Lower leg skin (tissue), 4 donors: ENCODE measurements at regions not wholly inside any gene's neighbourhood (a gene's known extent, or its start where the extent isn't known, plus 50 kb on each side); places are given as distances from the start of the nearest gene placed in this dataset.

Experiments used
- DNase-seq, 2 donors: peaks; one replicate each; pipeline ENCODE4 v3.0.0-alpha.2; 2019; ENCODE audit warnings: low spot score in 2 of 2
- H3K4me3 ChIP-seq: fragments of 200-600 bp; sonication (generic); 2 replicates; pipeline ENCODE4 v1.5.1; 2017; ENCODE audit warnings: mild to moderate bottlenecking, low read depth; ENCODE audit not compliant: poor library complexity, severe bottlenecking
- CTCF ChIP-seq, 3 donors: fragments of 450-650 bp; IDR thresholded peaks; one replicate each; pipeline ENCODE4 v1.5.1; 2016; ENCODE audit warnings: antibody characterized with exemption in 3 of 3, mild to moderate bottlenecking in 3 of 3, moderate library complexity in 2 of 3
- POLR2A ChIP-seq, 2 donors: fragments of 450-650 bp; IDR thresholded peaks; one replicate each; pipeline ENCODE4 v1.6.1; 2016 to 2017; ENCODE audit warnings: antibody characterized with exemption in 2 of 2, mild to moderate bottlenecking in 1 of 2, moderate library complexity in 1 of 2
- WGBS, 2 donors: methylation state at CpG; one replicate each; pipeline ENCODE4 v1.1.5; 2018; 5-methylcytosine and 5-hydroxymethylcytosine counted together
- intact Hi-C: fragments of 100-400 bp; cut with DNase I; formaldehyde crosslinking; loops from one replicate; pipeline ENCODE4 v1.15.0; 2023; ENCODE audit warnings: low total_unique reads

- no peak overlapping the region for H3K4me3 ChIP-seq
- WGBS, 2 donors = 72% methylated on average over 2 of the region's 2 CpGs
- DNase-seq = no peak
Measured at GRCh38 chr5:21263361-21263760, 1275.4 kb upstream of the CDH18 start.

GRCh38 chr5:21254161-21254560 lies 1266.2 kb upstream of the CDH18 start:
- 76 to 81% methylated on average over 3 of the region's 3 CpGs for WGBS, 2 donors
- TF ChIP-seq CTCF (IDR thresholded peaks at IDR 0.05) (no peak), POLR2A (IDR thresholded peaks at IDR 0.05) (no peak)
- intact Hi-C loops = no loop called here

More at GRCh38 chr5:21263361-21263760, 1275.4 kb upstream of the CDH18 start:
- TF ChIP-seq CTCF (IDR thresholded peaks at IDR 0.05) (no peak), POLR2A (IDR thresholded peaks at IDR 0.05) (no peak)
- intact Hi-C loops = no loop called here

GRCh38 chr5:21244982-21245381 lies 1257.0 kb upstream of the CDH18 start:
- no peak for TF ChIP-seq CTCF (IDR thresholded peaks at IDR 0.05)
- no peak for TF ChIP-seq POLR2A (IDR thresholded peaks at IDR 0.05)
- 43 to 48% methylated on average over 3 of the region's 3 CpGs for WGBS, 2 donors
- intact Hi-C loops = no loop called here
- no peak for DNase-seq
- H3K4me3 ChIP-seq = no peak overlapping the region

More at GRCh38 chr5:21254161-21254560, 1266.2 kb upstream of the CDH18 start:
- DNase-seq = no peak
- H3K4me3 ChIP-seq = no peak overlapping the region

GRCh38 chr5:21238786-21239185 lies 1250.8 kb upstream of the CDH18 start:
- DNase-seq = no peak
- WGBS, 2 donors = 69 to 73% methylated on average over 4 of the region's 4 CpGs
- intact Hi-C loops = no loop called here
- H3K4me3 ChIP-seq = no peak overlapping the region
- TF ChIP-seq POLR2A (IDR thresholded peaks at IDR 0.05) = no peak
- TF ChIP-seq CTCF (IDR thresholded peaks at IDR 0.05) = no peak

GRCh38 chr5:21237461-21237860 lies 1249.5 kb upstream of the CDH18 start:
- DNase-seq = no peak
- WGBS, 2 donors = 12 to 13% methylated on average over 1 of the region's 1 CpG
- intact Hi-C loops = no loop called here
- H3K4me3 ChIP-seq = no peak overlapping the region
- TF ChIP-seq CTCF (IDR thresholded peaks at IDR 0.05) (no peak), POLR2A (IDR thresholded peaks at IDR 0.05) (no peak)

- 25 to 27% methylated on average over 2 of the region's 2 CpGs for whole genome bisulfite sequencing, 2 donors
Measured at GRCh38 chr5:21236971-21237427, 1249.0 kb upstream of the CDH18 start.

More at GRCh38 chr5:21236971-21237427, 1249.0 kb upstream of the CDH18 start:
- H3K4me3 ChIP-seq = no peak overlapping the region
- no peak for DNase-seq
- TF ChIP-seq POLR2A (IDR thresholded peaks at IDR 0.05) (no peak), CTCF (IDR thresholded peaks at IDR 0.05) (no peak)
- intact Hi-C loops = no loop called here
